Smooth muscle cell (in vitro differentiated cells): ENCODE measurements at regions not wholly inside any gene's neighbourhood (a gene's known extent, or its start where the extent isn't known, plus 50 kb on each side); places are given as distances from the start of the nearest gene placed in this dataset.

Experiments used
- DNase-seq: peaks from one replicate; lab custom pipeline; 2025; ENCODE audit not compliant: unreplicated experiment; lab: John Stamatoyannopoulos, UW
- H2AFZ ChIP-seq: fragments of 200-600 bp; sonication (generic); 2 replicates; pipeline ENCODE4 v1.6.0; 2016; ENCODE audit warnings: antibody characterized with exemption, low read depth, mild to moderate bottlenecking
- H3F3A ChIP-seq: fragments of 200-600 bp; sonication (generic); 2 replicates; pipeline ENCODE4 v1.6.0; 2017; ENCODE audit warnings: antibody characterized with exemption, low read depth
- H3K27ac ChIP-seq: fragments of 200-600 bp; sonication (generic); 2 replicates; pipeline ENCODE4 v1.5.1; 2016; ENCODE audit warnings: low read depth, mild to moderate bottlenecking
- H3K27me3 ChIP-seq: fragments of 200-600 bp; sonication (generic); 2 replicates; pipeline ENCODE4 v1.6.1; 2016; ENCODE audit warnings: low read depth, mild to moderate bottlenecking
- H3K36me3 ChIP-seq: fragments of 200-600 bp; sonication (generic); 2 replicates; pipeline ENCODE4 v1.5.1; 2016; ENCODE audit warnings: low read depth
- H3K4me1 ChIP-seq: fragments of 200-600 bp; sonication (generic); 2 replicates; pipeline ENCODE4 v1.5.1; 2016; ENCODE audit warnings: low read depth
- H3K4me2 ChIP-seq: fragments of 200-600 bp; sonication (generic); 2 replicates; pipeline ENCODE4 v1.6.0; 2016; ENCODE audit warnings: mild to moderate bottlenecking
- H3K4me3 ChIP-seq: fragments of 200-600 bp; sonication (generic); 2 replicates; pipeline ENCODE4 v1.5.1; 2016; ENCODE audit warnings: mild to moderate bottlenecking
- H3K79me2 ChIP-seq: fragments of 200-600 bp; sonication (generic); 2 replicates; pipeline ENCODE4 v1.6.0; 2016; ENCODE audit warnings: low read depth, mild to moderate bottlenecking
- H3K9ac ChIP-seq: fragments of 200-600 bp; sonication (generic); 2 replicates; pipeline ENCODE4 v1.6.0; 2016; ENCODE audit warnings: low read depth
- H3K9me3 ChIP-seq: fragments of 200-600 bp; sonication (generic); replicated peaks from 2 replicates; pipeline ENCODE4 v1.5.1; 2016; ENCODE audit warnings: low read depth
- H4K20me1 ChIP-seq: fragments of 200-600 bp; sonication (generic); 2 replicates; pipeline ENCODE4 v1.6.0; 2016; ENCODE audit warnings: low read depth
- CTCF ChIP-seq: fragments of 200-600 bp; sonication (generic); IDR thresholded peaks from 2 replicates; pipeline ENCODE4 v1.5.1; 2017; ENCODE audit warnings: borderline replicate concordance, mild to moderate bottlenecking, antibody characterized with exemption; ENCODE audit not compliant: insufficient read depth, poor library complexity, severe bottlenecking
- WGBS: methylation state at CpG from one replicate; pipeline ENCODE4 v1.1.7; 2016; ENCODE audit warnings: low lambda C conversion rate; 5-methylcytosine and 5-hydroxymethylcytosine counted together

- 92% methylated on average over 3 of the region's 3 CpGs for WGBS
- no peaks in the 10 kb centered on the region for H3K4me1 ChIP-seq
- H3K79me2 ChIP-seq = no peaks in the 10 kb centered on the region
- H3K36me3 ChIP-seq = no peaks in the 10 kb centered on the region
- H3K9me3 ChIP-seq = no peaks in the 10 kb centered on the region
- no peak overlapping the region for H3K4me2 ChIP-seq
- H3K4me3 ChIP-seq = no peak overlapping the region
- H3K27me3 ChIP-seq = no peaks in the 10 kb centered on the region
- H3K27ac ChIP-seq = no peak overlapping the region
- TF ChIP-seq CTCF = no peak
- no peak overlapping the region for H2AFZ ChIP-seq
- H3K9ac ChIP-seq = no peak overlapping the region
- H4K20me1 ChIP-seq = no peaks in the 10 kb centered on the region
- DNase-seq = no peak
- H3F3A ChIP-seq = no peaks in the 10 kb centered on the region
Measured at GRCh38 chr18:78853341-78853740, 126.3 kb upstream of the SALL3 start.

DNA sequence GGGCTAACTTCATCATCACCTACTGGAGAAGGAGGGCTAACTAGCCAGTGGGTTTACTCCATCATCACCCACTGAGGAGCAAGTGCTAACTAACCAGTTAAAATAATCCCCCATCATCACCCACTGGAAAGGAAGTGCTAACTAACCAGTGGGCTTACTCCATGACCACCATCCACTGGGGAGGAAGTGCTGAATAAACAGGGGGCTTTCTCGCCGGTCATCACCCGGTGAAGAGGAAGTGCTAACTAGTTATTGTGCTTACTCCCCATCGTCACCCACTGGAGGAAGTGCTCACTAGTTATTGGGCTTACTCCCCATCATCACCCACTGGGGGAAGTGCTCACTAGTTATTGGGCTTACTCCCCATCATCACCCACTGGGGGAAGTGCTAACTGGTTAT is 124.4 kb upstream of the SALL3 start:
- no peak overlapping the region for H3K4me3 ChIP-seq
- 68% methylated on average over 4 of the region's 4 CpGs for WGBS
- no peaks in the 10 kb centered on the region for H3F3A ChIP-seq
- no peaks in the 10 kb centered on the region for H4K20me1 ChIP-seq
- no peaks in the 10 kb centered on the region for H3K36me3 ChIP-seq
- no peak overlapping the region for H3K27ac ChIP-seq
- H3K27me3 ChIP-seq = no peaks in the 10 kb centered on the region
- H3K4me1 ChIP-seq = no peaks in the 10 kb centered on the region
- no peak overlapping the region for H2AFZ ChIP-seq
- TF ChIP-seq CTCF = no peak
- H3K9ac ChIP-seq = no peak overlapping the region
- DNase-seq = no peak
- no peaks in the 10 kb centered on the region for H3K79me2 ChIP-seq
- H3K4me2 ChIP-seq = no peak overlapping the region
- no peaks in the 10 kb centered on the region for H3K9me3 ChIP-seq

DNA sequence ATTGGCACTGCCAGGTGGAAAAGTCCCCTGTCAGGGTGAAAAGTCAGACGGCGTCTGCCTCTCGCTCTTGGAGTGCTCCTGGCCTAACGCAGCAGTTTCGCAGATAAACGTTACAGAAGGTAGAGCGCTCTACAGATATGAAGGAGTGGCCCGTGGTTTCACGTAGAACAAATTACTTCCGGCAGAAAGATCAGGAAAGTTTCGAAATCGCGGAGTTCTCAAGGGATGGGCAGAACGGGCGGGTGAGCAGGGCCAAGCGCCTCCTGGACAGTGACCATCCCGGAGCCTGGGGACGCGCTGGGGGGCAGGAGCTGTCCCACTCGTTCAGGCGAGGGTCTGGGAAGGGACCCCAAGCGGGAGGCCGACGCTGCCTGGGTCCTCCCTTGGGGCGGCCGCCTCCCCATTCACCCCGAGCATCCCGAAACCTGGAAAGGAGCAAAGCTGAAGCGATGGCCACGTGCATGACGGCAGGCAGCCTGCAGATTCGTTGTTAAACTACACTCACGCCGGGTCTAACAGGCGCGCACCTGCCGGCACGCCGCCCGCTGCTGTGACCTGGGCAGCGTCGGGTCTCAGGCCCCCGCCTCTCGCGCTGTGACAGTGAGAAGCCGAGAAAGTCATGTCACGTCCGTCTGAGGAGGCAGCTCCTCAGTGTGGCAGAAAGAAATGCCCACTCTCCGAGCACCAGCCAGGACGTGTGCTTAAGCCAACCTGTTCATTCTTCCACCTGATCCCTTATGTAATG is 122.9 kb upstream of the SALL3 start:
- Histone ChIP-seq H3K27me3 (no peaks in the 10 kb centered on the region), H3F3A (no peaks in the 10 kb centered on the region)

More for the DNA sequence above, 122.9 kb upstream of the SALL3 start:
- TF ChIP-seq CTCF = no peak
- no peak overlapping the region for H3K27ac ChIP-seq
- H3K9ac ChIP-seq = no peak overlapping the region
- whole genome bisulfite sequencing = 90% methylated on average over 46 of the region's 50 CpGs
- no peak overlapping the region for H2AFZ ChIP-seq
- H3K36me3 ChIP-seq = no peaks in the 10 kb centered on the region
- no peaks in the 10 kb centered on the region for H3K4me1 ChIP-seq
- no peak overlapping the region for H3K4me3 ChIP-seq
- no peaks in the 10 kb centered on the region for H4K20me1 ChIP-seq
- no peak for DNase-seq
- H3K79me2 ChIP-seq = no peaks in the 10 kb centered on the region
- no peak overlapping the region for H3K4me2 ChIP-seq
- H3K9me3 ChIP-seq = no peaks in the 10 kb centered on the region
